Neuronal stem cell (in vitro differentiated cells): ENCODE measurements at regions not wholly inside any gene's neighbourhood (a gene's known extent, or its start where the extent isn't known, plus 50 kb on each side); places are given as distances from the start of the nearest gene placed in this dataset.
A peak's percentile ranks its signal among the peaks of the same experiment; 100 is the strongest.

Experiments
- DNase-seq: peaks from one replicate; pipeline ENCODE4 v3.0.0-alpha.2; 2013; ENCODE audit warnings: low spot score
- H2AFZ ChIP-seq: one replicate; pipeline ENCODE4 v1.6.1; 2013; ENCODE audit warnings: mild to moderate bottlenecking, low read length, inconsistent platforms
- H2AK5ac ChIP-seq: 2 replicates; pipeline ENCODE4 v1.6.1; 2013; ENCODE audit warnings: low read depth, mild to moderate bottlenecking, inconsistent platforms, low read length, moderate library complexity, mixed read lengths
- H2BK120ac ChIP-seq: 2 replicates; pipeline ENCODE4 v1.6.1; 2013; ENCODE audit warnings: low read depth, mild to moderate bottlenecking, inconsistent platforms, low read length, moderate library complexity, mixed read lengths
- H2BK12ac ChIP-seq: one replicate; pipeline ENCODE4 v1.6.1; 2013; ENCODE audit warnings: low read length, inconsistent platforms
- H2BK15ac ChIP-seq: 2 replicates; pipeline ENCODE4 v1.6.1; 2013; ENCODE audit warnings: mild to moderate bottlenecking, low read length, inconsistent platforms, mixed read lengths
- H2BK5ac ChIP-seq: one replicate; pipeline ENCODE4 v1.6.1; 2013; ENCODE audit warnings: inconsistent platforms, mild to moderate bottlenecking, low read length, moderate library complexity
- H3K14ac ChIP-seq: one replicate; pipeline ENCODE4 v1.6.1; 2013; ENCODE audit warnings: low read length, inconsistent platforms
- H3K18ac ChIP-seq: 2 replicates; pipeline ENCODE4 v1.6.1; 2013; ENCODE audit warnings: low read length, inconsistent platforms
- H3K23ac ChIP-seq: 2 replicates; pipeline ENCODE4 v1.6.1; 2013; ENCODE audit warnings: low read depth, mild to moderate bottlenecking, mixed read lengths, low read length, inconsistent platforms; ENCODE audit not compliant: poor library complexity
- H3K27ac ChIP-seq: replicated peaks from 3 replicates; pipeline ENCODE4 v1.5.1; 2013; ENCODE audit warnings: low read length, inconsistent platforms
- H3K27me3 ChIP-seq, 3 experiments: 2 replicates each; pipeline ENCODE4 v1.6.1; 2013; ENCODE audit warnings: low read length in 3 of 3, mild to moderate bottlenecking in 2 of 3, inconsistent platforms in 1 of 3, low read depth in 1 of 3, mixed read lengths in 1 of 3, moderate library complexity in 1 of 3; ENCODE audit not compliant: control insufficient read depth in 3 of 3, insufficient read depth in 3 of 3
- H3K36me3 ChIP-seq, 2 donors: replicated peaks in 1 of 2; 2 replicates each; pipeline ENCODE4 v1.6.1; 2013; ENCODE audit warnings: low read length in 2 of 2; ENCODE audit not compliant: control insufficient read depth in 2 of 2, insufficient read depth in 2 of 2
- H3K4ac ChIP-seq: 2 replicates; pipeline ENCODE4 v1.6.1; 2013; ENCODE audit warnings: inconsistent platforms, mild to moderate bottlenecking, low read length, moderate library complexity
- H3K4me1 ChIP-seq, 2 donors: 1 replicate in 1 of 2; 2 replicates in 1 of 2; pipeline ENCODE4 v1.6.1; 2013; ENCODE audit warnings: low read length in 2 of 2, low read depth in 1 of 2; ENCODE audit not compliant: control insufficient read depth in 2 of 2, insufficient read depth in 1 of 2
- H3K4me2 ChIP-seq: one replicate; pipeline ENCODE4 v1.6.1; 2013; ENCODE audit warnings: mild to moderate bottlenecking, low read length, inconsistent platforms; ENCODE audit not compliant: insufficient read depth, poor library complexity, severe bottlenecking
- H3K4me3 ChIP-seq, 2 donors: 2 replicates each; pipeline ENCODE4 v1.5.1; 2013; ENCODE audit warnings: low read length in 2 of 2, mild to moderate bottlenecking in 2 of 2, inconsistent platforms in 1 of 2, moderate library complexity in 1 of 2
- H3K79me1 ChIP-seq: one replicate; pipeline ENCODE4 v1.6.1; 2013; ENCODE audit warnings: low read depth, mild to moderate bottlenecking, inconsistent platforms, low read length, moderate library complexity
- H3K9ac ChIP-seq: one replicate; pipeline ENCODE4 v1.6.1; 2013; ENCODE audit warnings: mild to moderate bottlenecking, low read depth, low read length, inconsistent platforms; ENCODE audit not compliant: poor library complexity
- H3K9me3 ChIP-seq, 2 donors: replicated peaks in 1 of 2; 2 replicates each; pipeline versions ENCODE3 to v1.6.1; 2013; ENCODE audit warnings: low read length in 2 of 2, mild to moderate bottlenecking in 2 of 2, inconsistent platforms in 1 of 2, low read depth in 1 of 2, mixed read lengths in 1 of 2, moderate library complexity in 1 of 2; ENCODE audit not compliant: control insufficient read depth in 2 of 2, insufficient read depth in 1 of 2
- H4K8ac ChIP-seq: one replicate; pipeline ENCODE4 v1.6.1; 2013; ENCODE audit warnings: low read depth, mild to moderate bottlenecking, inconsistent platforms, low read length, moderate library complexity
- H4K91ac ChIP-seq: one replicate; pipeline ENCODE4 v1.6.1; 2013; ENCODE audit warnings: low read length, low read depth, mild to moderate bottlenecking, inconsistent platforms; ENCODE audit not compliant: poor library complexity
- WGBS, 2 donors: extraction: QIAGEN DNeasy Blood & Tissue Kit; methylation state at CpG; one replicate each; pipeline ENCODE4 v1.1.7; 2013; ENCODE audit warnings: missing lambda C conversion rate in 2 of 2, mixed read lengths in 1 of 2; ENCODE audit not compliant: insufficient read length in 2 of 2, insufficient replicate concordance in 1 of 2; ENCODE audit errors: extremely low coverage in 2 of 2; 5-methylcytosine and 5-hydroxymethylcytosine counted together

- no peak overlapping the region for H2AFZ ChIP-seq
- no peaks in the 10 kb centered on the region for H3K9me3 ChIP-seq
- DNase-seq, result no peak
- H4K8ac ChIP-seq, result no peak overlapping the region
- no peak overlapping the region for H2BK5ac ChIP-seq
- H3K14ac ChIP-seq, result no peak overlapping the region
- no peak overlapping the region for H3K4me3 ChIP-seq
- H2BK120ac ChIP-seq, result no peak overlapping the region
- no peak overlapping the region for H3K4me2 ChIP-seq
- H2BK15ac ChIP-seq, result no peak overlapping the region
- no peak overlapping the region for H3K4ac ChIP-seq
- peak overlapping the region; percentile 2 for H3K18ac ChIP-seq
- no peak overlapping the region for H3K9ac ChIP-seq
- no peaks in the 10 kb centered on the region for H3K79me1 ChIP-seq
- H3K23ac ChIP-seq, result no peak overlapping the region
- H3K27me3 ChIP-seq, result peaks cover 0 to 5% (median 0%) of the 10 kb centered on the region in 3 experiments
- H2AK5ac ChIP-seq, result no peak overlapping the region
- no peak overlapping the region for H3K27ac ChIP-seq
- no peaks in the 10 kb centered on the region for H3K36me3 ChIP-seq
- H4K91ac ChIP-seq, result no peak overlapping the region
- WGBS, 2 donors, result 100% methylated on average over 2 to 7 of the region's 7 CpGs
- H2BK12ac ChIP-seq, result no peak overlapping the region
- peaks cover 0 to 2% of the 10 kb centered on the region in 2 donors for H3K4me1 ChIP-seq
These were observed 73.0 kb upstream of the LRRC4C start for GRCh38 chr11:41532413-41532812.

- no peak overlapping the region for H4K91ac ChIP-seq
- no peak overlapping the region for H3K4me3 ChIP-seq
- no peaks in the 10 kb centered on the region for H3K79me1 ChIP-seq
- H3K9ac ChIP-seq, result no peak overlapping the region
- H3K27ac ChIP-seq, result no peak overlapping the region
- H3K23ac ChIP-seq, result no peak overlapping the region
- no peak for DNase-seq
- no peak overlapping the region for H3K4ac ChIP-seq
- H2BK15ac ChIP-seq, result no peak overlapping the region
- H3K27me3 ChIP-seq, result peaks cover 0 to 5% (median 0%) of the 10 kb centered on the region in 3 experiments
- H2BK5ac ChIP-seq, result no peak overlapping the region
- H3K36me3 ChIP-seq, result no peaks in the 10 kb centered on the region
- no peak overlapping the region for H2AK5ac ChIP-seq
- no peak overlapping the region for H3K14ac ChIP-seq
- WGBS, 2 donors, result no CpG with 5 or more reads among the region's 1 CpG
- H2BK120ac ChIP-seq, result no peak overlapping the region
- H3K4me2 ChIP-seq, result no peak overlapping the region
- no peak overlapping the region for H2BK12ac ChIP-seq
- H3K9me3 ChIP-seq, result no peaks in the 10 kb centered on the region
- no peak overlapping the region for H2AFZ ChIP-seq
- H4K8ac ChIP-seq, result no peak overlapping the region
- no peak overlapping the region for H3K18ac ChIP-seq
- peaks cover 2 to 4% of the 10 kb centered on the region in 2 donors for H3K4me1 ChIP-seq
These were observed 74.3 kb upstream of the LRRC4C start for GRCh38 chr11:41533761-41534160.

- Histone ChIP-seq H3K4me2 (no peak overlapping the region), H2BK5ac (no peak overlapping the region), H4K91ac (no peak overlapping the region), H2BK12ac (no peak overlapping the region), H2AK5ac (no peak overlapping the region), H3K9me3 (no peaks in the 10 kb centered on the region), H2AFZ (no peak overlapping the region), H3K79me1 (no peaks in the 10 kb centered on the region), H3K18ac (no peak overlapping the region), H2BK15ac (no peak overlapping the region), H2BK120ac (no peak overlapping the region), H3K36me3 (no peaks in the 10 kb centered on the region), H3K4ac (no peak overlapping the region), H3K27me3 (peaks cover 0 to 5% (median 0%) of the 10 kb centered on the region in 3 experiments), H3K9ac (no peak overlapping the region), H3K4me1 (peaks cover 2 to 4% of the 10 kb centered on the region in 2 donors), H3K23ac (no peak overlapping the region), H4K8ac (no peak overlapping the region), H3K14ac (no peak overlapping the region), H3K27ac (no peak overlapping the region), H3K4me3 (no peak overlapping the region)
- WGBS, 2 donors, result no CpG with 5 or more reads among the region's 4 CpGs
- no peak for DNase-seq
These were observed 74.9 kb upstream of the LRRC4C start for GRCh38 chr11:41534391-41534790.

GRCh38 chr11:41534861-41535260 is 75.4 kb upstream of the LRRC4C start:
- Histone ChIP-seq H3K79me1 (no peaks in the 10 kb centered on the region), H4K8ac (no peak overlapping the region), H3K4ac (no peak overlapping the region), H4K91ac (no peak overlapping the region), H3K4me3 (no peak overlapping the region), H2BK12ac (no peak overlapping the region), H3K9me3 (no peaks in the 10 kb centered on the region), H3K18ac (no peak overlapping the region), H2BK120ac (no peak overlapping the region), H3K4me1 (peaks cover 2 to 4% of the 10 kb centered on the region in 2 donors), H2BK15ac (no peak overlapping the region), H3K27ac (no peak overlapping the region), H3K27me3 (peaks cover 0 to 5% (median 0%) of the 10 kb centered on the region in 3 experiments), H3K4me2 (no peak overlapping the region), H3K14ac (no peak overlapping the region), H2AK5ac (no peak overlapping the region), H2AFZ (no peak overlapping the region), H3K23ac (no peak overlapping the region), H3K36me3 (no peaks in the 10 kb centered on the region), H2BK5ac (no peak overlapping the region), H3K9ac (no peak overlapping the region)
- no peak for DNase-seq
- no CpG with 5 or more reads among the region's 2 CpGs for WGBS, 2 donors
